ENCODE measurements at regions not wholly inside any gene's neighbourhood (a gene's known extent, or its start where the extent isn't known, plus 50 kb on each side); places are given as distances from the start of the nearest gene placed in this dataset.

DNA sequence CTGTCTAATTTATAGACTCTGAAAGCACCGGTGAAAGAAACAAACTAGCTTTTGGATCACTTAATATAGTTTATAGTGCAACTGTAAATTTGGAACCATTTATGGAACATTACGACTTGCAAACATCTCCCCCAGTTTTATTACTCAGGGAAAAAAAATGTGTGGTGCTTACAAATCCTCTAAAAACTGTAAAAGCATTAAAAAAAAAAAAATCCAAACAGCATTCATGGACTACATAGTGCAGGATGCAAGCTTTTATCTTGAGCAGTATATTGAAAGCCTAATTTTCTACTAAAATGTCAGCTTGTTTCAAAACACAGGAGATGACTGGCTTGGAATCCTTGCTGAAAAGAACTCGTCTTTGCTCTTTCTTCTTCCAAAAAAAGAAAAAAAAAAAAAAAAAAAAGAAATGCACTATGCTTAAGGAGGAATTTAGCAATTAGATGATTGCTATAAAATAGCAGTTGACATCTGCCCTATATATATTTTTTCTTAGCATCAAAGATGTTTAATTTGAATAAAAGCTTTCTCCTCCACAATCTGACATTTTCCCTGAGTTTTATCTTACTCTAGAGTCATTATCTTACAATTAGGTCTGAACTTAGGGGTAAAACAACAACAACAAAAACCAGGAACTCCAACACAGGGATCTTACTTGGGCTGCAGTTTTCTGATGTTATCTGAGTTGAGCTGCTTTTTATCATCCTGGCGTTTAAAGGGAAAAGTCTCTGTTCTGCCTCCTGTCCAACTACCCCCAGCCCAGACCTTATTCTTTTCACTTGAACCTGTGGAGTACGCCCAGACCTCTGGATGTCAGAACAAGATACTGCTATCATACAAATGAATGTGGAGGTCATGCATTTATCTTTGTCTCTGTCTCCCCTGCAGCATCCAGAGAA is 62.6 kb upstream of the PDZRN3 start:
- H3K36me3 ChIP-seq = no peaks in the 10 kb centered on the region
- no peak for TF ChIP-seq POLR2A (IDR thresholded peaks at IDR 0.05)
- TF ChIP-seq, protein P1, sequence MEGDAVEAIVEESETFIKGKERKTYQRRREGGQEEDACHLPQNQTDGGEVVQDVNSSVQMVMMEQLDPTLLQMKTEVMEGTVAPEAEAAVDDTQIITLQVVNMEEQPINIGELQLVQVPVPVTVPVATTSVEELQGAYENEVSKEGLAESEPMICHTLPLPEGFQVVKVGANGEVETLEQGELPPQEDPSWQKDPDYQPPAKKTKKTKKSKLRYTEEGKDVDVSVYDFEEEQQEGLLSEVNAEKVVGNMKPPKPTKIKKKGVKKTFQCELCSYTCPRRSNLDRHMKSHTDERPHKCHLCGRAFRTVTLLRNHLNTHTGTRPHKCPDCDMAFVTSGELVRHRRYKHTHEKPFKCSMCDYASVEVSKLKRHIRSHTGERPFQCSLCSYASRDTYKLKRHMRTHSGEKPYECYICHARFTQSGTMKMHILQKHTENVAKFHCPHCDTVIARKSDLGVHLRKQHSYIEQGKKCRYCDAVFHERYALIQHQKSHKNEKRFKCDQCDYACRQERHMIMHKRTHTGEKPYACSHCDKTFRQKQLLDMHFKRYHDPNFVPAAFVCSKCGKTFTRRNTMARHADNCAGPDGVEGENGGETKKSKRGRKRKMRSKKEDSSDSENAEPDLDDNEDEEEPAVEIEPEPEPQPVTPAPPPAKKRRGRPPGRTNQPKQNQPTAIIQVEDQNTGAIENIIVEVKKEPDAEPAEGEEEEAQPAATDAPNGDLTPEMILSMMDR (IDR thresholded peaks at IDR 0.05) = no peak
- H3K27me3 ChIP-seq = no peaks in the 10 kb centered on the region
- WGBS, 2 donors = 68 to 70% methylated on average over 4 to 5 of the region's 5 CpGs
- no peak for DNase-seq
- H3K4me1 ChIP-seq = peaks cover 0 to 20% (median 3%) of the 10 kb centered on the region in 3 donors
- H3K4me3 ChIP-seq = no peak overlapping the region
- H3K27ac ChIP-seq = no peak overlapping the region
- intact Hi-C loops (cut with DNase I) = no loop called here
- H3K9me3 ChIP-seq = no peaks in the 10 kb centered on the region

DNA sequence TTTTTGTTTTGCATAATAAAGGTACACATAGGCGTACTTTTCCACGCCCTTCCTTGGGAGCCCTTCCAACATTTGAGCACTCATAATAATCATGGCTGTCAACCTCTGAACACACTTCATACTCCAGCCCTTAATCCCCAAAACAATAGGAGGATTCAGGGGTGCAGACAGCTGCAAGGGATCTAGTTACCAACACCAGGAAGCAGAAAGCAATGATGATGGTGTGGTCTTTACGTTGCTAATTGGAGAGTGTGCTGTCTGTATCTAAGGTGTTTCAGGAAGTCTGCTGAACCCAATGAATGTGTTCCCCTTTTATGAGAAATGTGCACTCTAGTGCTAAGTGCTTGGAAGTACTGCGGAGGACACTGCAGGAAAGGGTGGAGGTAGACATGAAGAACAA is 60.3 kb upstream of the PDZRN3 start:
- H3K36me3 ChIP-seq = no peaks in the 10 kb centered on the region
- no peak for DNase-seq
- no peaks in the 10 kb centered on the region for H3K9me3 ChIP-seq
- no peaks in the 10 kb centered on the region for H3K27me3 ChIP-seq
- H3K4me3 ChIP-seq = no peak overlapping the region
- 32 to 36% methylated on average over 4 of the region's 4 CpGs for WGBS, 2 donors
- intact Hi-C loops (cut with DNase I) = no loop called here
- H3K4me1 ChIP-seq = peaks cover 0 to 39% (median 3%) of the 10 kb centered on the region in 3 donors
- peak overlapping the region in 2 of 4 donors; percentile 49 to 60 for H3K27ac ChIP-seq
- no peak for TF ChIP-seq POLR2A (IDR thresholded peaks at IDR 0.05)
- TF ChIP-seq, protein P1 (IDR thresholded peaks at IDR 0.05) = no peak

DNA sequence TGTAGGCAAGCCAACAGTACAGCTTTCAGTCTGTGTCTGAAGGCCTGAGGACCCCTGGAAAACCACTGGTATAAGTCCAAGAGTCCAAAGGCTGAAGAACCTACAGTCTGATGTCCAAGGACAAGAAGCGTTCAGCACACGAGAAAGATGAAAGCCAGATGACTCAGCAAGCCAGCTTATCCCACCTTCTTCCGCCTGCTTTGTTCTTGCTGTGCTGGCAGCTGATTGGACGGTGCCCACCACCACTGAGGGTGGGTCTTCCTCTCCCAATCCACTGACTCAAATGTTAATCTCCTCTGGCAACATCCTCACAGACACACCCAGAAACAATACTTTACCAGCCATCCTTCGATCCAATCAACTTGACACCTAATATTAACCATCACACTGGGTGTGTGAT is 59.0 kb upstream of the PDZRN3 start:
- Histone ChIP-seq H3K36me3 (no peaks in the 10 kb centered on the region), H3K27ac (peak overlapping the region in 2 of 4 donors; percentile 28 to 77), H3K9me3 (no peaks in the 10 kb centered on the region), H3K27me3 (no peaks in the 10 kb centered on the region), H3K4me3 (no peak overlapping the region), H3K4me1 (peaks cover 0 to 39% (median 3%) of the 10 kb centered on the region in 3 donors)
- no peak for DNase-seq
- intact Hi-C loops (cut with DNase I) = no loop called here
- TF ChIP-seq POLR2A (IDR thresholded peaks at IDR 0.05) = no peak
- TF ChIP-seq, protein P1 (IDR thresholded peaks at IDR 0.05) = no peak
- WGBS, 2 donors = 41 to 78% methylated on average over 4 to 5 of the region's 5 CpGs

DNA sequence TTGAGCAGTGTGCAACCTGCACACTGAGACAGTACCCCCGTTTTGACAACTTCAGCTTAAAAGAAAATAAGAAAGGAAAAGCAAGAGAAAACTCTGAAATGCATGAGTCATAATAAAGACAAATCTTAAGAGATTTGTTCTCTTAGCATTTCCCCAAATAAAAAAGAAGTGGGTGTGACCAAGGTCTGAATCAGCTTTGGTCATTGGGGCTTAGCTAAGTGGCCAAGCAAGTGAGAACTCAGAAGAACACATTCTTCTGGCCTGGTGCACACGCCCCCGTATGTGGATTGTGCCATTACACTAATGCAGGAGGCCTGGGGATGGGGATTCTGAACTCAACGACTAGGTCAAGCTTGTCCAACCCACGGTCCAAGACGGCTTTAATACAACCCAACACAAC is 56.9 kb upstream of the PDZRN3 start:
- no peaks in the 10 kb centered on the region for H3K36me3 ChIP-seq
- peak overlapping the region in 3 of 4 donors; percentile 7 to 77 (median 60) for H3K27ac ChIP-seq
- intact Hi-C loops (cut with DNase I) = no loop called here
- no peaks in the 10 kb centered on the region for H3K9me3 ChIP-seq
- 44 to 56% methylated on average over 6 of the region's 6 CpGs for WGBS, 2 donors
- peaks cover 0 to 39% (median 3%) of the 10 kb centered on the region in 3 donors for H3K4me1 ChIP-seq
- no peak for DNase-seq
- TF ChIP-seq, protein P1 (IDR thresholded peaks at IDR 0.05) = no peak
- TF ChIP-seq POLR2A (IDR thresholded peaks at IDR 0.05) = no peak
- H3K4me3 ChIP-seq = no peak overlapping the region
- H3K27me3 ChIP-seq = no peaks in the 10 kb centered on the region

DNA sequence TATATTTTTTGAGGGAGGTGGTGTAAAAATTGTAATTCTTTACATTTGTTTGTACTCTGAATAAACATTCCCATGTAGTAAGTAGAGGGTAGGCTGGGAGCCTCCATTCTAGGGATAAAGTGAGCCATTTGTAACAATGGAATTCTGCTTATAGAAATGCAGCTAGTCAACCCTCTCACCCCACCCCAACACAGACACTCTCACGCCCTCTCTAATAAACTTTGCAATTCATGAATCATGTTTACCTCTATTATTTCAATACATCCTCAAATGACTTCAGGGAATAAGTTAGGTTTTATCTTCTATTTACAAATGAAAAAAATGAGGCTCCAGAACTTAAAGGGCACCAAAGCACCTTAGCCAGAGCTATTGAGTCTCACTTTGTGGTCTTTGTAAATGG is 56.5 kb upstream of the PDZRN3 start:
- no peak for DNase-seq
- H3K36me3 ChIP-seq = no peaks in the 10 kb centered on the region
- no peak for TF ChIP-seq POLR2A (IDR thresholded peaks at IDR 0.05)
- TF ChIP-seq, protein P1 (IDR thresholded peaks at IDR 0.05) = no peak
- peaks cover 0 to 39% (median 3%) of the 10 kb centered on the region in 3 donors for H3K4me1 ChIP-seq
- WGBS, 2 donors = 47 to 57% methylated on average over 1 of the region's 1 CpG
- H3K4me3 ChIP-seq = no peak overlapping the region
- intact Hi-C loops (cut with DNase I) = no loop called here
- peak overlapping the region in 3 of 4 donors; percentile 7 to 77 (median 54) for H3K27ac ChIP-seq
- H3K27me3 ChIP-seq = no peaks in the 10 kb centered on the region
- no peaks in the 10 kb centered on the region for H3K9me3 ChIP-seq

All from esophagus squamous epithelium (tissue), 5 donors.